ENCODE measurements at regions not wholly inside any gene's neighbourhood (a gene's known extent, or its start where the extent isn't known, plus 50 kb on each side); places are given as distances from the start of the nearest gene placed in this dataset.

GRCh38 chr5:3789519-3790193 lies 194.0 kb downstream of the IRX1 start:
- POLR2A ChIA-PET = no interaction called here

GRCh38 chr5:3793162-3793561 lies 197.5 kb downstream of the IRX1 start:
- ChIA-PET POLR2A (no interaction called here), CTCF (no interaction called here)
- Histone ChIP-seq H3K36me3 (replicated peaks in 1 of 2; ENCODE audit: control extremely low read depth in 1 of 2, control insufficient read depth in 1 of 2, extremely low read depth in 1 of 2, insufficient read depth in 2 of 2, low read length in 1 of 2) (no peaks in the 10 kb centered on the region), H3K4me2 (replicated peaks; ENCODE audit: low read depth, low read length, poor library complexity, severe bottlenecking) (no peak overlapping the region), H4K20me1 (ENCODE audit: control insufficient read depth, insufficient read depth, low read length, poor library complexity, severe bottlenecking) (no peaks in the 10 kb centered on the region), H3K79me2 (ENCODE audit: control insufficient read depth, insufficient read depth, low read length) (no peaks in the 10 kb centered on the region), H2AFZ (ENCODE audit: insufficient read depth, low read depth, low read length, poor library complexity, severe bottlenecking) (no peak overlapping the region), H3K9me3 (ENCODE audit: control extremely low read depth in 1 of 3, control insufficient read depth in 2 of 3, insufficient read depth in 1 of 3, low read length in 2 of 3) (peaks cover 0 to 13% (median 0%) of the 10 kb centered on the region in 3 donors), H3K9ac (ENCODE audit: low read length) (no peak overlapping the region), H3K27me3 (replicated peaks in 1 of 4; ENCODE audit: control extremely low read depth in 1 of 4, control insufficient read depth in 3 of 4, insufficient read depth in 4 of 4, low read length in 3 of 4) (no peaks in the 10 kb centered on the region), H3K4me1 (ENCODE audit: control insufficient read depth in 2 of 2, insufficient read depth in 2 of 2, low read length in 2 of 2) (no peaks in the 10 kb centered on the region), H3K27ac (ENCODE audit: low read length in 2 of 2) (no peak overlapping the region), H3K4me3 (ENCODE audit: control extremely low read depth in 1 of 5, extremely low read depth in 1 of 5, insufficient read depth in 1 of 5, low read depth in 2 of 5, low read length in 4 of 5) (no peak overlapping the region)
- Mint-ChIP-seq H3K27ac (no peak overlapping the region), H3K9me3 (ENCODE audit: insufficient read depth) (peaks cover 5% of the 10 kb centered on the region), H3K4me3 (no peak overlapping the region), H3K4me1 (no peaks in the 10 kb centered on the region), H3K27me3 (no peaks in the 10 kb centered on the region)
- intact Hi-C loops (cut with micrococcal nuclease) = no loop called here
- DNase-seq (no peak), ATAC-seq (ENCODE audit: low read depth) (no peak)
- TF ChIP-seq CTCF (IDR thresholded peaks at IDR 0.05) (no peak), EZH2 (IDR thresholded peaks at IDR 0.05; ENCODE audit: borderline replicate concordance, insufficient read depth, low read depth, low read length, poor library complexity, severe bottlenecking) (no peak)
- WGBS (ENCODE audit: insufficient coverage) = no CpG with 5 or more reads among the region's 1 CpG

More at GRCh38 chr5:3789519-3790193, 194.0 kb downstream of the IRX1 start:
- ATAC-seq (ENCODE audit: low read depth) (no peak), DNase-seq (peak; percentile 6)
- Histone ChIP-seq H3K9me3 (ENCODE audit: control extremely low read depth in 1 of 3, control insufficient read depth in 2 of 3, insufficient read depth in 1 of 3, low read length in 2 of 3) (peaks cover 0 to 16% (median 0%) of the 10 kb centered on the region in 3 donors), H3K9ac (ENCODE audit: low read length) (no peak overlapping the region), H3K79me2 (ENCODE audit: control insufficient read depth, insufficient read depth, low read length) (no peaks in the 10 kb centered on the region), H3K36me3 (replicated peaks in 1 of 2; ENCODE audit: control extremely low read depth in 1 of 2, control insufficient read depth in 1 of 2, extremely low read depth in 1 of 2, insufficient read depth in 2 of 2, low read length in 1 of 2) (no peaks in the 10 kb centered on the region), H3K4me1 (ENCODE audit: control insufficient read depth in 2 of 2, insufficient read depth in 2 of 2, low read length in 2 of 2) (no peaks in the 10 kb centered on the region), H3K27ac (ENCODE audit: low read length in 2 of 2) (no peak overlapping the region), H3K4me3 (ENCODE audit: control extremely low read depth in 1 of 5, extremely low read depth in 1 of 5, insufficient read depth in 1 of 5, low read depth in 2 of 5, low read length in 4 of 5) (no peak overlapping the region), H3K4me2 (replicated peaks; ENCODE audit: low read depth, low read length, poor library complexity, severe bottlenecking) (no peak overlapping the region), H3K27me3 (replicated peaks in 1 of 4; ENCODE audit: control extremely low read depth in 1 of 4, control insufficient read depth in 3 of 4, insufficient read depth in 4 of 4, low read length in 3 of 4) (no peaks in the 10 kb centered on the region), H2AFZ (ENCODE audit: insufficient read depth, low read depth, low read length, poor library complexity, severe bottlenecking) (no peak overlapping the region), H4K20me1 (ENCODE audit: control insufficient read depth, insufficient read depth, low read length, poor library complexity, severe bottlenecking) (no peaks in the 10 kb centered on the region)
- WGBS (ENCODE audit: insufficient coverage) = 82% methylated on average over 14 of the region's 14 CpGs
- H3K27ac Mint-ChIP-seq = no peak overlapping the region
- H3K9me3 Mint-ChIP-seq (ENCODE audit: insufficient read depth) = peaks cover 2% of the 10 kb centered on the region
- H3K4me1 Mint-ChIP-seq = no peaks in the 10 kb centered on the region
- H3K27me3 Mint-ChIP-seq = no peaks in the 10 kb centered on the region
- CTCF ChIA-PET = no interaction called here
- intact Hi-C loops (cut with micrococcal nuclease) = no loop called here
- TF ChIP-seq EZH2 (IDR thresholded peaks at IDR 0.05; ENCODE audit: borderline replicate concordance, insufficient read depth, low read depth, low read length, poor library complexity, severe bottlenecking) = no peak
- TF ChIP-seq CTCF (IDR thresholded peaks at IDR 0.05) = no peak
- no peak overlapping the region for H3K4me3 Mint-ChIP-seq
